ENCODE measurements at regions not wholly inside any gene's neighbourhood (a gene's known extent, or its start where the extent isn't known, plus 50 kb on each side); places are given as distances from the start of the nearest gene placed in this dataset.

- no peak overlapping the region for H3K4me3 Mint-ChIP-seq
Measured at GRCh38 chr2:226098861-226099745, 699.6 kb downstream of the NYAP2 start.

More at GRCh38 chr2:226098861-226099745, 699.6 kb downstream of the NYAP2 start:
- H3K27ac Mint-ChIP-seq, result no peak overlapping the region
- no peaks in the 10 kb centered on the region for H4K20me1 ChIP-seq (ENCODE audit: control insufficient read depth, insufficient read depth, insufficient read length)
- H2AK5ac ChIP-seq (ENCODE audit: insufficient read length, low read length), result no peak overlapping the region
- H2BK5ac ChIP-seq (ENCODE audit: insufficient read length, low read length), result no peak overlapping the region
- no peak overlapping the region for H3K9ac ChIP-seq (ENCODE audit: extremely low read depth, insufficient read length, low read length)
- no peak overlapping the region for H3K18ac ChIP-seq (ENCODE audit: insufficient read length, low read depth, low read length)
- H3K4ac ChIP-seq (ENCODE audit: low read depth, low read length), result no peak overlapping the region
- H3K56ac ChIP-seq (ENCODE audit: insufficient read length, low read depth, low read length), result no peak overlapping the region
- H3K36me3 Mint-ChIP-seq (ENCODE audit: insufficient read depth in 1 of 3, low read depth in 3 of 3), result peaks cover 0 to 28% (median 3%) of the 10 kb centered on the region in 3 experiments; a peak in 5 of 7 replicates
- H3K27me3 ChIP-seq (ENCODE audit: insufficient read depth, low read length), result no peaks in the 10 kb centered on the region
- H3K23me2 ChIP-seq (ENCODE audit: insufficient read length, low read depth, low read length, poor library complexity, severe bottlenecking), result no peaks in the 10 kb centered on the region
- peaks cover 13 to 22% of the 10 kb centered on the region in 2 experiments for H3K9me3 Mint-ChIP-seq
- H3K79me2 ChIP-seq (ENCODE audit: insufficient read depth, low read length), result no peaks in the 10 kb centered on the region
- no peak overlapping the region for H4K5ac ChIP-seq (ENCODE audit: insufficient read length, low read depth, low read length)
- no peak overlapping the region for H3K4me2 ChIP-seq (ENCODE audit: insufficient read depth, insufficient read length, low read length)
- H3K14ac ChIP-seq (ENCODE audit: insufficient read depth, low read length), result no peak overlapping the region
- H3K4me1 Mint-ChIP-seq, result no peaks in the 10 kb centered on the region
- H4K8ac ChIP-seq (replicated peaks; ENCODE audit: insufficient read length, low read depth, low read length), result no peak overlapping the region
- no peaks in the 10 kb centered on the region for H3K27me3 Mint-ChIP-seq (ENCODE audit: low read depth)
- no peak overlapping the region for H3K27ac ChIP-seq (ENCODE audit: insufficient read length, low read depth, low read length)
- no peak overlapping the region for H2BK12ac ChIP-seq (ENCODE audit: insufficient read length, low read depth, low read length)
- H2BK20ac ChIP-seq (ENCODE audit: low read depth, low read length, poor library complexity, severe bottlenecking), result no peak overlapping the region
- H3K4me1 ChIP-seq (ENCODE audit: insufficient read depth, low read length), result no peaks in the 10 kb centered on the region
- DNase-seq, result no peak
- no peak overlapping the region for H3K23ac ChIP-seq (ENCODE audit: insufficient read length, low read depth, low read length)
- no CpG with 5 or more reads among the region's 1 CpG for WGBS (ENCODE audit: extremely low coverage, insufficient read length, low lambda C conversion rate)
- no peak overlapping the region for H2BK120ac ChIP-seq (ENCODE audit: low read depth, low read length, poor library complexity, severe bottlenecking)
- H3K9me3 ChIP-seq (ENCODE audit: control insufficient read depth, low read depth, low read length), result no peaks in the 10 kb centered on the region
- no peaks in the 10 kb centered on the region for H3K79me1 ChIP-seq (ENCODE audit: insufficient read depth, low read depth, low read length, poor library complexity, severe bottlenecking)
- no peak overlapping the region for H2BK15ac ChIP-seq (ENCODE audit: low read depth, low read length)
- no peak overlapping the region for H2AFZ ChIP-seq (ENCODE audit: low read length)
- no peak for TF ChIP-seq CTCF (conservative IDR thresholded peaks at IDR 0.05)
- no peak overlapping the region for H4K91ac ChIP-seq (ENCODE audit: insufficient read length, low read depth, low read length)
- H3T11ph ChIP-seq (ENCODE audit: low read length), result no peak overlapping the region

Measured in H9 (cell line).